22Rv1 (cell line): ENCODE measurements at regions not wholly inside any gene's neighbourhood (a gene's known extent, or its start where the extent isn't known, plus 50 kb on each side); places are given as distances from the start of the nearest gene placed in this dataset.

ENCODE experiments used
- H3K27ac ChIP-seq: fragments of 450-650 bp; 2 replicates; pipeline ENCODE4 v1.5.1; 2017
- ZFX ChIP-seq: fragments of 450-650 bp; IDR thresholded peaks from 2 replicates; pipeline ENCODE4 v1.6.1; 2017; ENCODE audit warnings: antibody characterized with exemption, borderline replicate concordance
- TF ChIP-seq, protein P1 (sequence below): fragments of 450-650 bp; IDR thresholded peaks from 2 replicates; pipeline ENCODE4 v1.5.1; 2017; ENCODE audit warnings: mild to moderate bottlenecking

DNA sequence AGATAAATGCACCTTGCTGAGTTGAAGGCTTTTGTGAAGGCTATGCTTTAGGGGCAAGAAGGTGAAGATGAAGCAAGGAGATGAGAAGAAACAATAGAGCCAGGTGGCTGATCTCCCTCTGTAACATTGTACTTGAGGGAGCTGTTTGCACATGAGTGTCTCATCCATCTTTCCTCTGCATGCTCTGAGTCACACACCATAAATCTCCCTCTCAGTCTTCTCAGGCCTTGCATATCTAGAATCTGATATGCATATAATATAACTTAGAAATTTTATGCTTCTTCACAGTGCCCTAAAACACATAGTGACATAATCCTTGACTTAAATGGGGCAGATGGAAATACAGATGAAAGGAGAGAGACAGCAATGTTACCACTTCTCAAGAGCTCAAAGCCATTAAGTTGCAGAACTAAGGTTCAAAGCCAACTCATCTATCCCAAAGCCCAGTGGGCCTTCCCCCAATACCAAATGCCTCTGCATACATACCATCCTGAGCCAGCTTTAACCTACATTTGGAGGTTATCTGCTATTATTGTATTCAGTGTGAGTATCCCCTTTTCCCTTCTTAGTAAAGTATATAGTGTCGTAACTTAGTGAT, 62.4 kb upstream of the STXBP5 start:
- TF ChIP-seq ZFX, result no peak
- TF ChIP-seq, protein P1, sequence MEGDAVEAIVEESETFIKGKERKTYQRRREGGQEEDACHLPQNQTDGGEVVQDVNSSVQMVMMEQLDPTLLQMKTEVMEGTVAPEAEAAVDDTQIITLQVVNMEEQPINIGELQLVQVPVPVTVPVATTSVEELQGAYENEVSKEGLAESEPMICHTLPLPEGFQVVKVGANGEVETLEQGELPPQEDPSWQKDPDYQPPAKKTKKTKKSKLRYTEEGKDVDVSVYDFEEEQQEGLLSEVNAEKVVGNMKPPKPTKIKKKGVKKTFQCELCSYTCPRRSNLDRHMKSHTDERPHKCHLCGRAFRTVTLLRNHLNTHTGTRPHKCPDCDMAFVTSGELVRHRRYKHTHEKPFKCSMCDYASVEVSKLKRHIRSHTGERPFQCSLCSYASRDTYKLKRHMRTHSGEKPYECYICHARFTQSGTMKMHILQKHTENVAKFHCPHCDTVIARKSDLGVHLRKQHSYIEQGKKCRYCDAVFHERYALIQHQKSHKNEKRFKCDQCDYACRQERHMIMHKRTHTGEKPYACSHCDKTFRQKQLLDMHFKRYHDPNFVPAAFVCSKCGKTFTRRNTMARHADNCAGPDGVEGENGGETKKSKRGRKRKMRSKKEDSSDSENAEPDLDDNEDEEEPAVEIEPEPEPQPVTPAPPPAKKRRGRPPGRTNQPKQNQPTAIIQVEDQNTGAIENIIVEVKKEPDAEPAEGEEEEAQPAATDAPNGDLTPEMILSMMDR, result no peak
- H3K27ac ChIP-seq, result no peak overlapping the region

DNA sequence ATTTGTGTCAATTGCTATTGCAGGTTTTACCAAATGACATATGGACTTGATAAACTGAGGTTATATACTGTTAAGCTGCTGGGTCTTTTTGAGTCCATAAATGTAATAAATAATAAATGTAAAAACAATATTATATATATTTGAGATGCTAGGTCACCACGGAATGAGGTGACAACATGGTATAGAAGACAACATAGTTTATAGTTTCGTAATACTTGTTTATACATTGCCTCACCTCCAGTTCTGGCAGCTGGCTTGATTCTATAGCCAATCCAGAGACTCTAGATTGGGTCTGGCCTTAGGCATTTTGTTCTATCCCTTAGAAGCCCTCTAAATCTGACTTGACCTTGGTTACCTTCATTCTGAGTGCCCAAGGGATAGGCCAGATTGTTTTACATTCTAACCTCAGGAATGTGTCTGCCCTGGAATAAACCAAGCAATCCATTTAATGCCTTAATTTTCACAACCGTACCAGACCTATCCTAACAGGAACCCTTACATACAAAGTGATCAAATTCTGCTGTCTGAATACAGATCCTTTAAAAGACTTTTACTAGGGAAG, 61.5 kb upstream of the STXBP5 start:
- TF ChIP-seq ZFX, result no peak
- TF ChIP-seq, protein P1, result no peak
- no peak overlapping the region for H3K27ac ChIP-seq

DNA sequence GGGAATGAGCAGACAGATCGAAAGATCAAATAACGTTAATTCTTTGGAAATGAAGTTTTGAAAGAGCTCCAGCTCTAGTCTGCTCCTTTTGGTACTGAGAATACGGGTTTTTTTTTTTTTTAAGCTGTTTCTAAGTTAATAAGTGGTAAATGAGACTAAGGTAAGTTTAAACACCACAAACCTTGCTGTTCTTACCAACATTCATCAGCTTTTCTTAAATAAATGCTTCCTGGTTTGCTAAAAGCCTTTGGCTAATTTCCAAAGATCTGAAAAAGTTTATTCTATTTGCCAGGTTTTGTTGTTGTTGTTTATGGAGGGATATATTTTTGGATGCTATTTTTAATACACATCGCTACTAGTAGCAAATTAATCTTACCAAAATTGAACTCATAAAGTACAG, 55.1 kb upstream of the STXBP5 start:
- TF ChIP-seq, protein P1, result no peak
- TF ChIP-seq ZFX, result no peak
- H3K27ac ChIP-seq, result no peak overlapping the region

DNA sequence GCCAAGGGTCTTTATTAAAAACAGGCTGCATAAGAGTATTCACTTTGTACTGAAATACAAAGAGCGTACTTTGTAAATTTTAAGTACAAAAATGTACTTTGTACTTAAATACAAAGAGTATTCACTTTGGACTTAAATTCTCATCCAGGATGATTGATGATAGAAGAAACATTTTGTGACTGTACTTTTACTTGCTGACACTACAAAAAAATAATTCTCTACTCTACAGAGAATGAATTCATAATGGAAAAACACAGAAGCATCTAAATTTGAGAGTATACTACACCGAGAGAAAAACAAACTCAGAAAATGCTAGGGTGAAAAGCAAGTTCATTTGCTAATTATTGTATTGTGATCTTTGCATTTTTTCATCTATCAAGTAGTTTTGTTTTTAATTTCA, 54.4 kb upstream of the STXBP5 start:
- H3K27ac ChIP-seq, result peak overlapping the region; percentile 47
- TF ChIP-seq, protein P1, result no peak
- no peak for TF ChIP-seq ZFX

DNA sequence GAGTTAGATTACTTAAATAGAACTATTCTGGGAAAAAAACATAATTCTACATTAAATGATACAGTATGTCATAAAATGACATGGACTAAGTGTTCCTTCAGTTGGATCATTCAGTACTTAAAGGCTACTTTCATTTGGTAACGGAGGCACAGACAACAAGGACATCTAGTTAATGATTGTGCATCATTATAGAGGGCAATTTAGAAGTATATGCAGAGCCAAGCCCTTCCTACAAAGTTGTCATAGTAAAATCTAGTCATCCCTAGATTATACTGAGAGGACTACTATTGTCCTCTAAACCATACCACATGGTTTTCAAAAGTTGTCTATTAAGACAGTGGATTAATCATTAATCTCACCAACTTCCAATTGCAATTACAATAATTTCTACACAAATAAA, 53.9 kb upstream of the STXBP5 start:
- H3K27ac ChIP-seq, result peak overlapping the region; percentile 47
- TF ChIP-seq ZFX, result no peak
- TF ChIP-seq, protein P1, result no peak
